HG02588 (cell line): ENCODE measurements at regions not wholly inside any gene's neighbourhood (a gene's known extent, or its start where the extent isn't known, plus 50 kb on each side); places are given as distances from the start of the nearest gene placed in this dataset.
"Not testable (repeated sequence)": the region's sequence is repeated elsewhere in the genome, so short reads cannot be mapped to it uniquely, and the experiment has no call there.

Experiments used
- ATAC-seq: cut with Tn5 transposase; IDR thresholded peaks from one replicate; pipeline ENCODE4 v1.9.1; 2021; ENCODE audit warnings: mild to moderate bottlenecking, moderate library complexity; ENCODE audit not compliant: unreplicated experiment

DNA sequence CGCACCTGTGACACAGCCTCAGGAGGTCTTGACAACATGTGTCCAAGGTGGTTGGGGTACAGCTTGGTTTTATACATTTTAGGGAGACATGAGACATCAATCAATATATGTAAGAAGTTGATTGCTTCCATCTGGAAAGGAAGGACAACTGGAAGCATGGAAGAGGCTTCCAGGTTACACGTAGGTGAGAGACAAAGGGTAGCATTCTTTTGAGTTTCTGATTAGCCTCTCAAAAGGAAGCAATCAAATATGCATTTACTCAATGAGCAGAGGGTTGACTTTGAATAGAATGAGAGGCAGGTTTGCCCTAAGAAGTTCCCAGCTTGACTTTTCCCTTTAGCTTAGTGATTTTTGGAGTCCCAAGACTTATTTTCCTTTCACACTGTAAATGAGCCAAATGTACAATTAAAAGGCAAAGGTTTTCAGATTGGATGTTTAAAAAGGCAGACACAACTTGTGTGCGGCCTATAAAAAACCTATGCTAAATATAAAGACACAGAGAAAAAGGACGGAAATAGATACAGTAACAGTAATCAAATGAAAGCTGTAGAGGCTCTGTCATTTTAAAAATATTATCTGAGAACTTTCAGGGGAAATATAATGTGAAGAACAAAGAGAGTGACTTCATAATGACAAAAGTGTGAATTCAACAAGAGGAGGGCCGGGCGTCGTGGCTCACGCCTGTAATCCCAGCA, 65.7 kb upstream of the LANCL2 start:
- no peak for ATAC-seq

DNA sequence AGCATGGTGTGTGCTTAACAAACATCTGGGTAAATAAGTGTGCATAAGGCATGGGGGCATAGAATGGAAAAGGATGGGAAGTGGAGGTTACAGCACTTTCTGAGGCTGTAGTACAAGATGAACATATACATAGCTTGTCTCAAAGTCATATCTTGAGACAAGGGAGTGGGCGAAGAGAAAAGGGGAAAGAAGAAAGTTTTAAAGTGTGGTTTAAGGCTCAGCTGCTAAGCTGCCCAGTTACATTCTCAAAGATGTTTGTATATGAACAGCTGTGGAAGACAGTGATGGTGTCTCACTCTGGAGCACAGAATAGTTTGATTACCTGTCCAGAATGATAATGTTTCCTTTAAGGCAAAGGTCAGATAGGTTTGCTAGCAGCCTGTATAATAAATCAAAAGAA, 61.9 kb upstream of the LANCL2 start:
- no peak for ATAC-seq

DNA sequence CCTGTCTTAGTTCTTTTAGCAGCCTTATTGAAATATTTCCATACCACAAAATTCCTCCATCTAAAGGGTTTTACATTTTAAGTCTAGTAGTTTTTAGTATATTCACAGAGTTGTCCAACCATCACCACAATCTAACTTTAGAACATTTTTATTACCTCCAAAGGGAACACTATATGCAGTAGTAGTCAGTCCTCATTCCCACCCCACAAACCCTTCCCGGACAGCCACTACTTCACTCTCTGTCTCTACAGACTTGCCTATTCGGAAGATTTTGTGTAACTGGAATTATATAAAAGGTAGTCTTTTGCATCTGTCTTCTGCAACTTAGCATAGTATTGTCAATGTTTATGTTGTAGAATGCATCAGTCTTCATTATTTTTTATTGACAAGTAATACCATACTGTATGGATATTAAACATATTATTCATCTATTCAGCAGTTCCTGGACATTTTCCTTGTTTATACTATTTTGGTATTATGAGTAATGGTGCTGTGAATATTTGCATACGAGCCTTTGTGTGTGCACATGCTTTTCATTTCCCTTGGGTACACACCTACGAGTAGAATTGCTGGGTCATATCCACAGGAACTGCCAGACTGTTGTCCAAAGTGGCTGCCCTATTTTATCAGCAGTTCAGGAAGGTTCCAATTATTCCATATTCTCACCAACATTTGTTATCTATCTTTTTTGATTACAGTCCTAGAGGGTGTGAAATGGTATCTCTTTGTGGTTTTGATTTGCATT, 60.9 kb upstream of the LANCL2 start:
- ATAC-seq: no peak

DNA sequence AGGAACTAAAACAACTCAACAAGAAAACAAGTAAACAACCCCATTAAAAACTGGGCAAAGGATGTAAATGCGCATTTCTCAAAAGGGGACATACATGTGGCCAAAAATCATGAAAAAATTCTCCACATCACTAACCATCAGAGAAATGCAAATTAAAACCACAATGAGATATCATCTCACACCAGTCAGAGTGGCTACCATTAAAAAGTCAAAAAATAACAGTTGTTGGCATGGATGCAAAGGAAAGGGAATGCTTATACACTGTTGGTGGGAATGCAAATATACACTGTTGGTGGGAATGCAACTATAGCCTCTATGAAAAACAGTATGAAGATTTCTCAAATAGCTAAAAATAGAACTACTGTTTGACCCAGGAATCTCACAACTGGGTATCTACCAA, 60.0 kb upstream of the LANCL2 start:
- no peak for ATAC-seq

DNA sequence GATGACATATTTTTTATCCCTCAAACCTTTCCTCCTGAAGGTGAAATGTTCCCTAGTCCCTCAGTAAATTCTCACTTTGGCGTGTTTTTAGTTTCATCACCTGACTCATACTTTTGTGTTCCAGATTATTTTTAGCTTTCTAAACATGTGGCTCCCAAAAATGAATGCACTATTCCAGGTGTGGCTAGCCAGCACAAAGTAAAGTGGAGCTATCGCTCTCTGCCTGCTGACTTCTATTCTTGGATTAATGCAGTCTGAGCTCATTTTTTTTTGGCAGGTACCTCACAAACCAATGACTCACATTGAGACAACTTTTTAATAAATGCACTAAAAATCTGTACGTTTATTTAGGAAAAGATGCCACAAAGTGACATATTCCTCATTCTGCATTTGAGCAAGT, 58.8 kb upstream of the LANCL2 start:
- no peak for ATAC-seq

DNA sequence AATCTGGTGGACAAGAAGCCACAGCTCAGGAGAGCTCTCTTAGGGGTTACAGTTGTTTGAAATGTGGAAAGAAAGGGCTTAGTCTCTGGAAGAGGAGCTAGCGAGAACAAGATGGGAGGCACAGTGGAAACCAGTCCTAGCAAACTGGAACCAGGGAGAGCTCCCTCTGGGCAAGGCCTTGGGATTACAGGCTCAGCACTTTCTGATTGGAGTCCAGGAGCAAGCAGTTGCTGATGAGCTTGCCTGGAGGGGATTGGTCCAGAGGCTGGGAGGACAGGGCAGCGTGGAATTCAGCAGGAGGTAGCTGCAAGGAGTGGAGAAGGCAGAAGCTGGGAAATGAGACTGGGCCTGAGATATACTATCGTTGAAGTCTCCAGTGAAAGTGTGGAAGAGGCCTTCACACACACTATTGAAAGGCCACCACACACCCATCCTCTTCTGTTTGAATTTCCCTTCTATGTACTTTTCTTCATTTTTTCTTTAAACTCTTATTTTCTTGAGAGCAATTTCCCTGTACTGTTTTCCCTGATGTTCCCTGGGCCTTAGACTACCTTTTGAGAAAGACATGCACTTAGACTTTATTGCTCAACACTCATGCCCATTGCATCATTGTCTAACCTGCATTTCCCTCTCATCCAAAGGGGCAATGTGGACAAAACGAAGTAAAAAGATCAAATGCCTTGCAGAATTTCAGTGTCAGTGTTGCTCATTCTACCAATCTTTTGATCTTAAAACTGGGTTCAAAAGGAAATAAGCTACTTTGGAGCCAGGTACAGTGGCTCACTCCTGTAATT, 57.8 kb upstream of the LANCL2 start:
- ATAC-seq: no peak

DNA sequence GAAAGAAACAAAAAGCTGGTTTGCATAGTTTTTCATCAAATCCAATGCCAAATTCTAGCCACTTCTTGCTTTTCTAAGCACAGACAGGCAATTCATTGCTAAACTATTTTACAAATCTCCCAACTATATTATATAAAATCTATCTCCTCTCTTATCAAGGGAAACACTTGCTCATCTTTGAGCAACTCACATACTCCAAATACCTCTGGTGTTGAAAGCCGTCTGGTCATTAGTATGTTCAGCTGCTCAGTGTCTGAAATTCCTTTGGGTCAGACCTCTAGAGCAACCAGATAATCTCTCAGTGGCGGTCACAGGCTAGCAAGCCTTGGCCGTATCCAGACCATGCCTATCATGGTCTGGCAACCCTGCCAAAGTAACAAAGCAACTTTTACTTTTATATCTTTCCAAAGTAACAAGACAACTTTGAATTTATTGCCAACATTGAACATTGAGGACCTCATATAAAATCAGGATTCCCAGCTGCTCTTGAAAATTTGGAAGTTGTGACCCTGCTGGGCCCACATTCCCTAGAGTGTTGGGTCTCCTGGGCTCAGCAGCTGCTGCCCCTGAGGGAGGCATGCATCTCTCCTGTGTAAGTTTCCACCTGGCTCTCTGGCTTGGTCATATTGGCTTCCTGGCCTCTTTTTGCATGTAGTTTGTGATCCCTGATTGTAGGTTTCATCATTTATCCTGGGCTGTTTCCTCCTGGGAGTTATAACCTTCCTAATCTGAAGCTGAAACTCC, 56.8 kb upstream of the LANCL2 start:
- ATAC-seq: no peak

DNA sequence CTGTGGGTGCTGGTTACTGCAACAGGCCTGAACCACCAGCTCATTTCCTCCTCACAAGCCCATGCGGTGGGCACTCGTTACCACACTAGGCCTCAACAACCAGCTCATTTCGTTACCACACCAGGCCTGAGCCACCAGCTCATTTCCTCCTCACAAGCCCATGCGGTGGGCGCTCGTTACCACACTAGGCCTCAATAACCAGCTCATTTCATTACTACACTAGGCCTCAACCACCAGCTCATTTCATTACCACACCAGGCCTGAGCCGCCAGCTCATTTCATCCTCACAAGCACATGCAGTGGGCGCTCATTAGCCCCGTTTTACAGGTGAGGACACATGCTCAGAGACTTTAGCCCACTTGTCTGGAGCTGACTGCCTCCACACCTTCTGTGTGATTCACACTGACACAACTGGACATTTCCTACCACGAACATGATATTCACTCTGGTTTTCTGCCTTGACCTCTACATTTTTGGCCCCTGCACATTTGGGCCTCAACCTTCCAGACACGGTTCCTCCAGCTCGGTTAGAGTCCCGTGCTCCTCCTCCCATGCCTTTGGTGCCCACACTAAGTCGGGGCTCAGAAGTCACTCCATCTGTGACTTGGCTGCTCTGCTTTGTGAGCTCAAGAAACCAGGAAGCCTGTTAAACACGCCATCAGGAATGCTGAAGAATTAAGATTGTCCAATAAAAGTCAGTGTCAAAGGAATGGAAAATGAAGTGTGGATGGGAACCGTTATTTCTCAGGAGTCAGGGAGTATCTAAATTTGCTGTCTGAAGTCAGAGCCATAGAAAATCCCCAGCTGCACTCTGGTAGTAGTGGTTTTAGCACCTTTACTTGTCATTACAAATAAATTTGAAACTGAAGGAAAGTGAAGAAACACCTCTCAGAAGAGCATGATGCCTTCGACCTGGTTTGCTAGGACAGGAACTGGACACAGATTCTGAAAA, 55.8 kb upstream of the LANCL2 start:
- peak; percentile 92 for ATAC-seq

DNA sequence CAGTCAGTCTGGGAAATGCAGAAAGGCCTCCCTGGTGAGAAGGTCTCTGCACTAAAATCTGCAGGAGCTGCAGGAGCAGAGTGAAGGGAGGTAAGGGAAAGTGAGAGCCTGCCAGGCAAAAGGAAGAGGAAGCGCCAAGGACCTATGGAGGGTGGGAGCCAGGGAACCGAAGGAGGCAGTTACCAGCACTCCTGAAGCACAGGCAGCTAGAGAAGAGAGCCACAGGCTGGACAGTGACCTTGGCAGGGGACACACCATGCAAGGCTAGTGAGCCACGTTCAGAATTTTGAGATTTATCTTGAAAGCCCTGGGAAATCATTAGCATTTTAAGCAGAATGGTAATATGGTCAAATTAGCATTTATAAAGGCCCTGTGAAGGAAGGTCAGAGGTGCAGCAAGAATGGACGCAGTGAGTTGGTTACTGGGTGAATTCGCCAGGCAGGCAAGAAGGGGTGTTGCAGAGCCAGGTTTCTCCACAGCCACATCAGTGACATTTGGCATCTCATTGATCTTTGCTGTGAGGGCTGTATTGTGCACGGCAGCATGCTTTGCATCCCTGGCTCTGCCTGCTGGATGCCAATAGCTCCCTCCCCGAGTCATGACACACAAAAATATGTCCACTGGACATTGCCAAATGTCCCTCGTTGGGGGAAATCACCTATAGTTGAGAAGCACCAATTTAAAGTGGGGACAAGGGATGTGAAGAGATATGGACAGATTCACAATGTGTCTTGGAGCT, 54.7 kb upstream of the LANCL2 start:
- ATAC-seq: no peak

DNA sequence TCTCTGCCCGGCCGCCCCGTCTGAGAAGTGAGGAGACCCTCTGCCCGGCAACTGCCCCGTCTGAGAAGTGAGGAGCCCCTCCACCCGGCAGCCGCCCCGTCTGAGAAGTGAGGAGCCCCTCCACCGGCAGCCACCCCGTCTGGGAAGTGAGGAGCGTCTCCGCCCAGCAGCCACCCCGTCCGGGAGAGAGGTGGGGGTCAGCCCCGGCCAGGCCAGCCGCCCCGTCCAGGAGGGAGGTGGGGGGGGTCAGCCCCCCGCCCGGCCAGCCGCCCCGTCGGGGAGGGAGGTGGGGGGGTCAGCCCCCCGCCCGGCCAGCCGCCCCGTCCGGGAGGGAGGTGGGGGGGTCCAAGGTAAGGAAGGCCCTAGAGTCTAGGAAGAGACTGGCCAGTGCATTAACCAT, 53.2 kb upstream of the LANCL2 start:
- ATAC-seq: not testable (repeated sequence)

DNA sequence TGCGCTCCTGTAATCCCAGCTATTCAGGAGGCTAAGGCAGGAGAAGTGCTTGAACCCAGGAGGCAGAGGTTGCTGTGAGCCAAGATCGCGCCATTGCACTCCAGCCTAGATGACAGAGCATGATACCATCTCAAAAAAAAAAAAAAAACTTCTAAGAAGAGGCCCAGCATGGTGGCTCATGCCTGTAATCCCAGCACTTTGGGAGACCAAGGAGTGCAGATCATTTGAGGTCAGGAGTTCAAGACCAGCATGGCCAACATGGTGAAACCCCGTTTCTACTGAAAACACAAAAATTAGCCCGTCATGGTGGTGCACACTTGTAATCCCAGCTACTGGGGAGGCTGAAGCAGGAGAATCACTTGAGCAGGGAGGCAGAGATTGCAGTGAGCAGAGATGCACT, 51.5 kb upstream of the LANCL2 start:
- ATAC-seq: not testable (repeated sequence)

DNA sequence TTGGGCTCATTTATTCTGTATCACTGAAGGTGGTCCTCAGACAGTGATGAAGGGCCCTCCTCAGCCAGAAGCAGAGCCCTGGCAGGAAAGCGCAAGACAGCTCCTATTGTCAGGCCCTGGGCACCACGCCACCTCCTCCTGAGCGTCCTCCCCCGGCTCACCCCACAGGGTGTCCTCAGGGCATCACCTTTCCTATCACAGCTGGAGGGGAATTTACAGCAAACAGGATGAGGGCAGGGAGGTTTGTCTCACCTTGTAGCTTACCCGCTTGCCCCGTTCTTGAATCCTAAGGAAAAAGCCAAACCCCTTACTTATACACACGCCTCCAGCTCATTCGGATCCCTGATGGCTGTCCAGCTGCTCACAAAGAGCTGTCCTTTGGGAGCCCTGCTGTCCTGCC, 50.2 kb upstream of the LANCL2 start:
- ATAC-seq: no peak
